IPS-18a (cell line): ENCODE measurements at regions not wholly inside any gene's neighbourhood (a gene's known extent, or its start where the extent isn't known, plus 50 kb on each side); places are given as distances from the start of the nearest gene placed in this dataset.

Source experiments
- H3K27ac ChIP-seq: one replicate; pipeline ENCODE4 v1.5.1; 2013; ENCODE audit warnings: low read length
- H3K27me3 ChIP-seq: one replicate; pipeline ENCODE4 v1.6.1; 2013; ENCODE audit warnings: mild to moderate bottlenecking, low read length; ENCODE audit not compliant: control insufficient read depth, insufficient read depth
- H3K36me3 ChIP-seq: one replicate; pipeline ENCODE4 v1.6.1; 2013; ENCODE audit warnings: low read depth, low read length; ENCODE audit not compliant: control insufficient read depth
- H3K4me1 ChIP-seq: one replicate; pipeline ENCODE4 v1.6.1; 2013; ENCODE audit warnings: low read depth, low read length; ENCODE audit not compliant: control insufficient read depth
- H3K4me3 ChIP-seq: one replicate; pipeline ENCODE4 v1.5.1; 2013; ENCODE audit warnings: low read length
- H3K9ac ChIP-seq: one replicate; pipeline ENCODE4 v1.6.1; 2013; ENCODE audit warnings: mild to moderate bottlenecking, low read length, moderate library complexity
- H3K9me3 ChIP-seq: one replicate; pipeline ENCODE4 v1.6.1; 2013; ENCODE audit warnings: low read depth, low read length; ENCODE audit not compliant: control insufficient read depth

GRCh38 chr22:48711031-48711431 lies 1116.6 kb downstream of the BRD1 start:
- Histone ChIP-seq H3K4me3 (no peak overlapping the region), H3K36me3 (no peaks in the 10 kb centered on the region), H3K9ac (no peak overlapping the region), H3K27me3 (no peaks in the 10 kb centered on the region), H3K27ac (no peak overlapping the region), H3K9me3 (no peaks in the 10 kb centered on the region), H3K4me1 (no peaks in the 10 kb centered on the region)

DNA sequence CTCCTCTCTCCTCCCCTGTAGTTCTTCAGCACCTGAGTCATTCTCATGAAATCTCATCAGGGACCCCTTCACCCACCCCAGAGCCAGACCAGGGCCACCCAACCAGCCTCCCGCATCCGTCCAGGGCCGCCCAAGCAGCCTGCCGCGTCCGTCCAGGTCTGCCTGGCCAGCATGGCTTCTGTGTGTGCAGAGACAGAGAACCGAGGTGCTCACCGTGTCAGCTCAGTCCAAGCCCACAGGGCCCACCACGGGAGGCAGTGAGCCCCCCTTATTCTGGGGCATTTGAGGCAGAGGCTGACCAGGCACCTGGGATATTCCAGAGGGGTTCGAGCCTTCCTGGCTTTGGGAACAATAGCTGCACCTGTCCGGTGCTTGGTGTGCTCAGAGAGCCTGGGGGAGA lies 1117.3 kb downstream of the BRD1 start:
- Histone ChIP-seq H3K4me1 (no peaks in the 10 kb centered on the region), H3K36me3 (no peaks in the 10 kb centered on the region), H3K9ac (no peak overlapping the region), H3K27me3 (no peaks in the 10 kb centered on the region), H3K9me3 (no peaks in the 10 kb centered on the region), H3K4me3 (no peak overlapping the region), H3K27ac (no peak overlapping the region)

GRCh38 chr22:48709976-48710375 lies 1117.7 kb downstream of the BRD1 start:
- Histone ChIP-seq H3K4me1 (no peaks in the 10 kb centered on the region), H3K9ac (no peak overlapping the region), H3K36me3 (no peaks in the 10 kb centered on the region), H3K27ac (no peak overlapping the region), H3K4me3 (no peak overlapping the region), H3K9me3 (no peaks in the 10 kb centered on the region), H3K27me3 (no peaks in the 10 kb centered on the region)

- no peaks in the 10 kb centered on the region for H3K27me3 ChIP-seq
- no peak overlapping the region for H3K27ac ChIP-seq
- H3K4me3 ChIP-seq, result no peak overlapping the region
- no peaks in the 10 kb centered on the region for H3K4me1 ChIP-seq
- H3K9me3 ChIP-seq, result no peaks in the 10 kb centered on the region
- no peak overlapping the region for H3K9ac ChIP-seq
- no peaks in the 10 kb centered on the region for H3K36me3 ChIP-seq
These were observed 1118.2 kb downstream of the BRD1 start for GRCh38 chr22:48709453-48709852.

DNA sequence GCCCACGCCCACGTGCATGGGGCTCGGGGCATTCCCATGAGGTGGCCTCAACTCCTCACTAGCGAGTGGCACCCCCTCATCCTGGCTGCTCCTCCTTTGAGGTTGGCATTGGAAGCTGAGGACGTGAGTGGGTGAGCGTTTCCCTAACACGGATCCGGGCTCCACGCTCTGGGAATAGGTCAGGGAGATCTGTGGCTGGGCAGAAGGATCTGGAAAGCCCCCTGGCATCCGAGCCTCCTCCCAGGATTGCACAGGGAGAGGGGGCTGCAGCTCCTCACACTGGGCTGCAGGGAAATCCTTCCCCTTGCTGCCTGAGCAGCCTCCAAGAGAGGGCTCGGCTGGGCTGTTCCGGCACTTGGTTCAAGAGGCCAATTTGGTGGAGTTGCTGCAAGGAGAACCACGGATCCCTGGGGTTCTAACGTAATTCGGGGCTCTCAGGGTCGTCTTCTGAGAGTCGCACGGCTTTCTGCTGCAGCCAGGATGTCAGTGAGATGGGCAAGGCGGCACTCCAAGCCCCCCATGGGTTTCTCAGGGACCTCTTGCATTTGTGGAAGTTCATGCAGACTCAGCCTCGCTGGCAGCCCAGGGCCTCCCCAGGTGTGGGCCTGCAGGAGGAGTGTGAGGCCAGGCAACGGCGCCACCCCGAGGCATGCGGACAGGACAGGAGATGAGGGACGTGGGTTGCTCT lies 1119.0 kb downstream of the BRD1 start:
- Histone ChIP-seq H3K27ac (no peak overlapping the region), H3K36me3 (no peaks in the 10 kb centered on the region), H3K4me3 (no peak overlapping the region), H3K9ac (no peak overlapping the region), H3K27me3 (no peaks in the 10 kb centered on the region), H3K9me3 (no peaks in the 10 kb centered on the region), H3K4me1 (no peaks in the 10 kb centered on the region)

DNA sequence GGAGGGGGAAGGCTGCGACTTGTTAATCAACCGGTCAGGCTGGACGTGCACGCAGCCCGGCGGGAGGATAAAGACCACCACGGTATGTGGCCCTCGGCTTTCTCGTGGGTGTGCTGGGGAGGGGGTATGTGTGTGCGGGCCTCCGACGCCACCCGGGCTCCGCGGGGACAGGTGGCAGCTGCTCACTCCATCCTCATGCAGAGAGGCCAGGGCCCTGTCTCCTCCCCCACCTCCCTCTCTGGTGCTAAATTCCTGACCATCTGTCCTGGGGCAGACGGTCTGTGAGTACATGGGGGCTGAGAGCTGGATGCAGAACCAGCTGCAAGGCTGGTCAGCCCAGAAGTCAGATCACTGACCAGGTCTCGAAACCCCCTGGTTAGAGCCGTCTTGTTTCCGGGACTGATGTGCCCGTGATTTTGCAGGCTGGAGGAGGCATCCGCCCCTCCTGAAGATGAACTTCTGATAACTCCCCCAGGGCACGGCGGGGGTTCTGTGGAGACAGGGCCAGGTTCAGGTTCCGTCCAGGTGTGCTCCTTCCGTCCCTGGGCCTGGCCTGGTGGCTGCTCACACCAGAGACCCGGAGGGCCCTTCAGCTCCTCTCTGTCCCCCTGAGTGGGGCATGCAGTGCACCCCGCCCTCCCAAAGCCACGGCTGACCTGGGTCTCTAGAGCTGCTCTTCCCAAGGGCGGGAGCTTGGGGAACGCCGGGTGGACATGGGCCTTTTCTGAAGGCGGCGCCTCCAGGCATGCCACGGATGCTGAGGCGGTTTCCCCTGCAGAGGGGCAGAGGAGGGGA lies 1119.7 kb downstream of the BRD1 start:
- no peak overlapping the region for H3K9ac ChIP-seq
- no peaks in the 10 kb centered on the region for H3K36me3 ChIP-seq
- no peaks in the 10 kb centered on the region for H3K27me3 ChIP-seq
- no peak overlapping the region for H3K4me3 ChIP-seq
- H3K27ac ChIP-seq, result no peak overlapping the region
- H3K4me1 ChIP-seq, result no peaks in the 10 kb centered on the region
- H3K9me3 ChIP-seq, result no peaks in the 10 kb centered on the region

GRCh38 chr22:48706934-48707762 lies 1120.5 kb downstream of the BRD1 start:
- Histone ChIP-seq H3K27me3 (no peaks in the 10 kb centered on the region), H3K9me3 (no peaks in the 10 kb centered on the region), H3K9ac (no peak overlapping the region), H3K27ac (no peak overlapping the region), H3K4me3 (no peak overlapping the region), H3K4me1 (no peaks in the 10 kb centered on the region), H3K36me3 (no peaks in the 10 kb centered on the region)

DNA sequence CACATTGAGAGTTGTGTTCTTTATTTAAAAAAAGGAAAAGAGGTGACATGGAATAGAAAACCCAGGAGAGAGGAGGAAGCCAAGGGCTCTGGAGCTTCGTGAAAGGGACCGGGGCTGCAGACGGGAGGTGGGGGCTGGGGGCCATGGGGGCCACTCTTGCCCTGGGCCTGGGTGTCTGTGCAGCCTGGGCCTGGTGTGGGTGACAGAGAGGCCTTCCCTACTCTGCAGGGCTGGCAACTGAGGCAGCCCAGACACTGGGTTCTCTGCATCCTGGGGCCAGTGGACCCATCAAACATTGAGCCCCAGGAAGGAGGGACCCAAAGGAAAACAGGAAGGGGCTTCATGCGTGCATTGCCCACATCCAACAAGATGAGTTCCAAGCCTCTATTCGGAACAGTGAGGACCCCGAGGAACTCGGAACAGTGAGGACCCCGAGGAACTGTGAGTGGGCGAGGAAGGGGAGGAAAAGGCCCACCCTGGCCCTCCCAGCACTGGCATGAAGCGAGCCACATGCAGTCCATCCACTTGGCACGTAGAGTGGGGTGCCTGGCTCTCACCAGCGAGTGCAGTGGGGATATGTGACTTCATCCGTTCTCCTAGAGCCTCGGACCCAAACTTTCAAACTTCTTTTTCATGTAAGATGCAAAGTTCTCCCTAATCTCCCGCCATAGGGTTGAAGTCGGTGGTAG lies 1121.6 kb downstream of the BRD1 start:
- H3K27me3 ChIP-seq, result no peaks in the 10 kb centered on the region
- H3K9ac ChIP-seq, result no peak overlapping the region
- H3K4me1 ChIP-seq, result no peaks in the 10 kb centered on the region
- no peaks in the 10 kb centered on the region for H3K9me3 ChIP-seq
- H3K4me3 ChIP-seq, result no peak overlapping the region
- no peaks in the 10 kb centered on the region for H3K36me3 ChIP-seq
- no peak overlapping the region for H3K27ac ChIP-seq

DNA sequence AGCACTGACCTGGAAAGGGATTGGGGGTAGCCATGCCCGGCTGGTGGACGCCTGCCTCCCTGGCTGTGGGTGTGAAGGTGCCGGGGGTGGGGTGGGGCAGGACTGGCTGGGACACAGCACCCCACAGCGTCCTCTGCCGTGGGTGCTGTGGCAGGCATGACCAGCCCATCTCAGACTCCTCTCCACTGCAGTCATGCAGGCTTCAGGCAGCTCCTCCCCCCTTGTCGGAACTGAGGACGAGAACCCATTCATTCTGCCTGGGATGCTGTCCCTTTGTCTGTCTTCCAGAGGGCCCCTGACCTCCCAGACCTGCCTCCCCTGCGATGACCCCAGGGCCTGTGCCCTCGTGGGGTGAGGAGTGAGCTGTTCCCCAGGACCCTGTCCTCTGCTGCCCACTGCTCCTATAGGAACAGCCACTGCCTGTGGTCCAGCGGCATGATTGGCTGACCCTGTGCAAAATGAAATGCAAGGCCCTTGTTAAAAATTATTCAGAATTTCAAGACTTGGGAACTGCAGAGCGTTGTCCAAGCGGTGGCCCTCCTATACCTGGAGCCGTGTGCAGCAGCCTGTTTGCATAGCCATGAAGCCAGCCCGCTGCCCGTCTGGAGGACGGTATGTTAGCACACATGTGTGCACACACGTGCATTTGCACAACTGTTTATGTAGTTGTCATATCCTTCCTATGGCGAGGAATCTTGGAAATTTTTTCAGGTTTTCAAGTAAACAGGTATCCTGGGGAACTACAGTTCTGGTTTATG lies 1122.3 kb downstream of the BRD1 start:
- H3K27me3 ChIP-seq, result no peaks in the 10 kb centered on the region
- H3K9ac ChIP-seq, result no peak overlapping the region
- no peaks in the 10 kb centered on the region for H3K9me3 ChIP-seq
- H3K4me1 ChIP-seq, result no peaks in the 10 kb centered on the region
- H3K36me3 ChIP-seq, result no peaks in the 10 kb centered on the region
- no peak overlapping the region for H3K27ac ChIP-seq
- no peak overlapping the region for H3K4me3 ChIP-seq

DNA sequence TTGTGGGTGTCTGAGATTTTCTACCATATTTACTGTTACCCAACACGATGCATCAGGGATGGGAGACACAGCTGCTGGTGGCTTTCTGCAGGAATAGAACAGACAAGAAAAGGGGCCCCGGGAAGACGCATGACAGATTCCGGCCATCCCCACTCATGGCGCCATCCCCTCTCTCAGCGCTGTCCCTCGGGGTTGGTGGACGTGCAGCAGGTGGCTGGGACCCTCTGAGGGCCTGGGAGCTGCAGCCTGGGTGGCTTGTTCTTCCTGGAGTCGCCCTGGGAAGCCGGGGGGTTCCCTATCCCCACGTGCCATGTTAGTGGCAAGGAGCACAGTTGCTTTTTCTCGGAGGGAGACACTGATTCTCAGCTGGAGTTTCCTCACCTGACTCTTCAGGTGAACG lies 1123.3 kb downstream of the BRD1 start:
- Histone ChIP-seq H3K4me1 (no peaks in the 10 kb centered on the region), H3K36me3 (no peaks in the 10 kb centered on the region), H3K27ac (no peak overlapping the region)

More for the DNA sequence above, 1123.3 kb downstream of the BRD1 start:
- Histone ChIP-seq H3K4me3 (no peak overlapping the region), H3K27me3 (no peaks in the 10 kb centered on the region), H3K9me3 (no peaks in the 10 kb centered on the region), H3K9ac (no peak overlapping the region)
